ENCODE measurements at regions not wholly inside any gene's neighbourhood (a gene's known extent, or its start where the extent isn't known, plus 50 kb on each side); places are given as distances from the start of the nearest gene placed in this dataset.

GRCh38 chrX:73964579-73964978, 112.1 kb upstream of the XIST start:
- no peak for FAIRE-seq

More at GRCh38 chrX:73964579-73964978, 112.1 kb upstream of the XIST start:
- POLR2A ChIA-PET: no interaction called here
- CTCF ChIA-PET (ENCODE audit: low intra/inter-chr PET ratio, low total read pairs): no interaction called here
- no peak overlapping the region for H2AFZ ChIP-seq (ENCODE audit: low read length)
- H3K4me2 ChIP-seq (ENCODE audit: low read depth, low read length): no peak overlapping the region
- H3K27me3 ChIP-seq (ENCODE audit: control insufficient read depth in 1 of 2, insufficient read depth in 2 of 2, low read length in 2 of 2): no peaks in the 10 kb centered on the region
- intact Hi-C loops (cut with micrococcal nuclease; ENCODE audit: unreplicated experiment) (no loop called here), in situ Hi-C loops (cut with HindIII; ENCODE audit: extremely low pct_ligation_motif_present, low pct_unique_long_range_greater_than_20kb) (no loop called here)
- H3K4me1 ChIP-seq (ENCODE audit: insufficient read depth, low read length): 0 out of 2 replicates have a peak, but pooled peaks cover 6% of the 10 kb centered on the region
- TF ChIP-seq ZNF432 (CRISPR knock-in tag; IDR thresholded peaks at IDR 0.05; ENCODE audit: borderline replicate concordance): no peak
- TF ChIP-seq NFE2 (CRISPR knock-in tag; IDR thresholded peaks at IDR 0.05): no peak
- TF ChIP-seq HNF4A (CRISPR knock-in tag; IDR thresholded peaks at IDR 0.05): no peak
- no peak for TF ChIP-seq ZNF563 (CRISPR knock-in tag; IDR thresholded peaks at IDR 0.05)
- TF ChIP-seq NR2F6 (IDR thresholded peaks at IDR 0.05): no peak
- no peak for TF ChIP-seq NR2F6 (CRISPR knock-in tag; IDR thresholded peaks at IDR 0.05)
- TF ChIP-seq ZNF460 (CRISPR knock-in tag; IDR thresholded peaks at IDR 0.05; ENCODE audit: borderline replicate concordance): no peak
- no peak for TF ChIP-seq SRY (CRISPR knock-in tag; IDR thresholded peaks at IDR 0.05)
- no peak for TF ChIP-seq PPARG (CRISPR knock-in tag; conservative IDR thresholded peaks at IDR 0.05)
- no peak for TF ChIP-seq KAT2B (IDR thresholded peaks at IDR 0.05; ENCODE audit: borderline replicate concordance, low read depth, low read length)
- TF ChIP-seq GMEB1 (CRISPR knock-in tag; IDR thresholded peaks at IDR 0.05; ENCODE audit: borderline replicate concordance): no peak
- no peak for TF ChIP-seq ZNF720 (CRISPR knock-in tag; IDR thresholded peaks at IDR 0.05)
- TF ChIP-seq THRA (CRISPR knock-in tag; IDR thresholded peaks at IDR 0.05; ENCODE audit: borderline replicate concordance): no peak
- no peak for TF ChIP-seq MYC (CRISPR knock-in tag; IDR thresholded peaks at IDR 0.05; ENCODE audit: borderline replicate concordance)
- no peak for TF ChIP-seq RFXANK (CRISPR knock-in tag; IDR thresholded peaks at IDR 0.05)
- no peak for TF ChIP-seq ZBTB25 (CRISPR knock-in tag; IDR thresholded peaks at IDR 0.05)
- TF ChIP-seq ZNF816 (CRISPR knock-in tag; IDR thresholded peaks at IDR 0.05; ENCODE audit: borderline replicate concordance): no peak
- no peak for TF ChIP-seq SNAPC2 (CRISPR knock-in tag; IDR thresholded peaks at IDR 0.05)
- TF ChIP-seq MAFK (conservative IDR thresholded peaks at IDR 0.05 in 1 of 2, IDR thresholded peaks at IDR 0.05 in 1 of 2; ENCODE audit: low read length in 2 of 2): no peak
- no peak for TF ChIP-seq HMGXB3 (CRISPR knock-in tag; IDR thresholded peaks at IDR 0.05; ENCODE audit: borderline replicate concordance)
- peaks cover 31% of the 10 kb centered on the region for H3K79me2 ChIP-seq (ENCODE audit: insufficient read depth, low read length)
- BruUV-seq (replicated peaks): no TSS peak
- H3K36me3 ChIP-seq (replicated peaks in 1 of 2; ENCODE audit: control insufficient read depth in 1 of 2, insufficient read depth in 2 of 2, low read length in 2 of 2): no peaks in the 10 kb centered on the region
- H3K9ac ChIP-seq (ENCODE audit: insufficient read depth, low read depth, low read length): no peak overlapping the region
- ATAC-seq (no peak), DNase-seq (ENCODE audit: low spot score) (no peak)
- no peak overlapping the region for H3K4me3 ChIP-seq (replicated peaks in 1 of 3; ENCODE audit: insufficient read depth in 1 of 3, low read depth in 2 of 3, low read length in 3 of 3)
- H3K27ac ChIP-seq (ENCODE audit: extremely low read length, insufficient read depth, low read length): no peak overlapping the region
- H4K20me1 ChIP-seq (ENCODE audit: insufficient read depth, low read length): no peaks in the 10 kb centered on the region; the same call in 1 of the 2 replicates
- WGBS (ENCODE audit: low lambda C conversion rate): no CpG with 5 or more reads among the region's 1 CpG
- no peaks in the 10 kb centered on the region for H3K9me3 ChIP-seq (ENCODE audit: low read length)
